G401.6 (cell line): ENCODE measurements at regions not wholly inside any gene's neighbourhood (a gene's known extent, or its start where the extent isn't known, plus 50 kb on each side); places are given as distances from the start of the nearest gene placed in this dataset.

Experiments
- FAIRE-seq: peaks from 2 replicates; lab custom pipeline; 2012; peaks lifted over from hg19 to GRCh38; lab: Jason Lieb, UNC

- no peak for FAIRE-seq
Measured at GRCh38 chr7:88402529-88402928, 95.8 kb upstream of the STEAP4 start.

GRCh38 chr7:88401009-88401623 is 94.4 kb upstream of the STEAP4 start:
- peak; percentile 91 for FAIRE-seq

GRCh38 chr7:88399696-88400240 is 93.1 kb upstream of the STEAP4 start:
- no peak for FAIRE-seq

GRCh38 chr7:88399036-88399435 is 92.3 kb upstream of the STEAP4 start:
- FAIRE-seq: no peak

- no peak for FAIRE-seq
Measured at GRCh38 chr7:88398459-88398858, 91.8 kb upstream of the STEAP4 start.

GRCh38 chr7:88396948-88397322 is 90.2 kb upstream of the STEAP4 start:
- no peak for FAIRE-seq

- FAIRE-seq: no peak
Measured at GRCh38 chr7:88396295-88396947, 89.7 kb upstream of the STEAP4 start.

GRCh38 chr7:88395715-88396114 is 89.0 kb upstream of the STEAP4 start:
- no peak for FAIRE-seq

GRCh38 chr7:88391247-88391646 is 84.6 kb upstream of the STEAP4 start:
- FAIRE-seq: no peak

- FAIRE-seq: no peak
Measured at GRCh38 chr7:88387368-88387767, 80.7 kb upstream of the STEAP4 start.

- FAIRE-seq: no peak
Measured at GRCh38 chr7:88386665-88387156, 80.0 kb upstream of the STEAP4 start.

GRCh38 chr7:88377434-88377833 is 70.7 kb upstream of the STEAP4 start:
- FAIRE-seq: no peak

GRCh38 chr7:88368686-88369085 is 62.0 kb upstream of the STEAP4 start:
- no peak for FAIRE-seq

GRCh38 chr7:88366845-88367244 is 60.2 kb upstream of the STEAP4 start:
- FAIRE-seq: no peak

GRCh38 chr7:88363869-88364268 is 57.2 kb upstream of the STEAP4 start:
- FAIRE-seq: no peak

- FAIRE-seq: no peak
Measured at GRCh38 chr7:88363249-88363648, 56.6 kb upstream of the STEAP4 start.

GRCh38 chr7:88361357-88361756 is 54.7 kb upstream of the STEAP4 start:
- FAIRE-seq: no peak

GRCh38 chr7:88358881-88359280 is 52.2 kb upstream of the STEAP4 start:
- no peak for FAIRE-seq

GRCh38 chr7:88358526-88358838 is 51.8 kb upstream of the STEAP4 start:
- no peak for FAIRE-seq

- no peak for FAIRE-seq
Measured at GRCh38 chr7:88357781-88358525, 51.3 kb upstream of the STEAP4 start.

GRCh38 chr7:88357294-88357693 is 50.6 kb upstream of the STEAP4 start:
- FAIRE-seq: no peak
